Bronchial epithelial cell (primary cell): ENCODE measurements at regions not wholly inside any gene's neighbourhood (a gene's known extent, or its start where the extent isn't known, plus 50 kb on each side); places are given as distances from the start of the nearest gene placed in this dataset.

Experiments used
- DNase-seq: peaks from one replicate; pipeline ENCODE4 v3.0.0-alpha.2; 2010; ENCODE audit warnings: low read depth
- FAIRE-seq: peaks from 2 replicates; lab custom pipeline; 2011; peaks lifted over from hg19 to GRCh38; lab: Jason Lieb, UNC
- H3K27me3 ChIP-seq: 2 replicates; pipeline ENCODE4 v1.5.1; 2011; ENCODE audit warnings: low read length; ENCODE audit not compliant: control insufficient read depth, insufficient read depth
- H3K36me3 ChIP-seq: 2 replicates; pipeline ENCODE4 v1.5.1; 2011; ENCODE audit warnings: low read length; ENCODE audit not compliant: control insufficient read depth, insufficient read depth
- H3K4me3 ChIP-seq: 2 replicates; pipeline ENCODE4 v1.5.1; 2011; ENCODE audit warnings: mild to moderate bottlenecking, low read depth, low read length, control low read depth
- CTCF ChIP-seq: IDR thresholded peaks from 2 replicates; pipeline ENCODE4 v1.5.1; 2011; ENCODE audit warnings: mild to moderate bottlenecking, moderate library complexity, low read length, control low read depth, inconsistent platforms; ENCODE audit not compliant: insufficient read depth, severe bottlenecking

GRCh38 chr4:27112587-27112986, 251.9 kb downstream of the STIM2 start:
- Histone ChIP-seq H3K4me3 (no peak overlapping the region), H3K27me3 (no peaks in the 10 kb centered on the region), H3K36me3 (no peaks in the 10 kb centered on the region)
- no peak for DNase-seq
- no peak for TF ChIP-seq CTCF
- FAIRE-seq: no peak

GRCh38 chr4:27115221-27115620, 254.6 kb downstream of the STIM2 start:
- H3K27me3 ChIP-seq: no peaks in the 10 kb centered on the region
- no peak overlapping the region for H3K4me3 ChIP-seq
- H3K36me3 ChIP-seq: no peaks in the 10 kb centered on the region
- DNase-seq (no peak), FAIRE-seq (no peak)
- no peak for TF ChIP-seq CTCF

DNA sequence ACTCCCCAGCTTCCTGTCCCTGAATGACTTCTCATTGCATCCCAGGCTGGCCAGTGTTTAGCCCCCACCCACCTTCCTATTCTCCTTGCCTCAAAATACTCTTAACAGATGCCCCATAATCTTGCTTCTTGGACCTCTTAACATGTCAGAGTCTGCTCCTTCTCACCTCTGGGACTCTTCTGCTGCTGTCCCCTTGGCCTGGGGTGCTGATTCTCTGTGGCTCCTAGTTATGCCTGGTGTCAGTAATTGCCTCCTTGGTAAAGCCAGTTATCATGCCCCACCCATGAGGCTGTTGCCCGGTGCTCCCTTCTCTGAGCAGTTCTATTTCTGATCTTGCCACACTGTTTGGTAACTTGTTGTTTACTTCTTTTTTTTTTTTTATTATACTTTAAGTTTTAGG, 256.8 kb downstream of the STIM2 start:
- TF ChIP-seq CTCF: no peak
- Histone ChIP-seq H3K36me3 (no peaks in the 10 kb centered on the region), H3K27me3 (no peaks in the 10 kb centered on the region), H3K4me3 (no peak overlapping the region)
- DNase-seq: no peak
- no peak for FAIRE-seq

- no peaks in the 10 kb centered on the region for H3K36me3 ChIP-seq
- FAIRE-seq (no peak), DNase-seq (no peak)
- TF ChIP-seq CTCF: no peak
- H3K27me3 ChIP-seq: no peaks in the 10 kb centered on the region
- H3K4me3 ChIP-seq: no peak overlapping the region
Observed at GRCh38 chr4:27119239-27119638, 258.6 kb downstream of the STIM2 start.

DNA sequence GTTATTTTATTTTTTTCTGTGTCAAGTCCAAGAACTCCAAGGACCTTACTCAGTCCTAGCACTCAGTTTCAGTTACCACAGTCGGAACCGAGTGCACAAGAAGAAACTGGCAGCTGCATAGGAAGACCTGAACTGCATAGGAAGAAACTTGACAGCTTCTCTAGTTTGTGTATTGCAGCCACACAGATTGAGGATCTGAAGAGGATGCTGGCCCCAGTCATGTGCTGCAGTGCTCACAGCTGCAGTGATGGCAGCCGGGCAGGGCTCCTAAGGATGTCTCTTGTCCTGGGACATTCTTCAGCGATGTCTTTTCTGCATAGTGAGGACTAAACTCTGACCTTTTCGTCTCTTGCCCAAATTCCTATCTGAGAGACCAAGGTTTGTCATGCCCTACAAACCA, 261.2 kb downstream of the STIM2 start:
- Histone ChIP-seq H3K4me3 (no peak overlapping the region), H3K27me3 (no peaks in the 10 kb centered on the region), H3K36me3 (no peaks in the 10 kb centered on the region)
- TF ChIP-seq CTCF: no peak
- no peak for FAIRE-seq
- DNase-seq: no peak

GRCh38 chr4:27123123-27123768, 262.6 kb downstream of the STIM2 start:
- Histone ChIP-seq H3K36me3 (no peaks in the 10 kb centered on the region), H3K4me3 (no peak overlapping the region), H3K27me3 (no peaks in the 10 kb centered on the region)
- no peak for TF ChIP-seq CTCF
- FAIRE-seq: peak; percentile 7
- DNase-seq: no peak
